HCT116 (cell line): ENCODE measurements at regions not wholly inside any gene's neighbourhood (a gene's known extent, or its start where the extent isn't known, plus 50 kb on each side); places are given as distances from the start of the nearest gene placed in this dataset.

Experiments
- ATAC-seq: fragments of 200-7000 bp; cut with Tn5 transposase; 2 replicates; pipeline ENCODE4 v1.9.1; 2020; ENCODE audit warnings: mild to moderate bottlenecking, moderate library complexity
- BruUV-seq: library from RNA; stranded (reverse); fragments of 400-500 nt; replicated peaks from 2 replicates; lab custom pipeline; 2021; lab: Mats Ljungman, UMichigan
- CTCF ChIA-PET: fragments of 300-600 bp; sonication (Branson Sonifier 250); formaldehyde crosslinking; loops from one replicate; lab custom pipeline; 2021; ENCODE audit warnings: antibody characterized with exemption; lab: Charles Lee
- POLR2A ChIA-PET: fragments of 300-600, 350-600 bp; sonication (Branson Sonifier 250); formaldehyde crosslinking; loops from one replicate; lab custom pipeline; 2021; ENCODE audit warnings: antibody characterized with exemption; lab: Charles Lee
- RAD21 ChIA-PET, 2 experiments: fragments of 300-600 bp; sonication (Branson Sonifier 250); formaldehyde crosslinking; loops; one replicate each; lab custom pipeline; 2023; ENCODE audit warnings: low total read pairs in 2 of 2; ENCODE audit not compliant: uncharacterized antibody in 2 of 2, unreplicated experiment in 2 of 2, low non-redundant PET in 1 of 2; lab: Charles Lee
- DNase-seq: peaks from one replicate; pipeline ENCODE4 v3.0.0-alpha.2; 2010; ENCODE audit warnings: low read depth, low spot score
- H2AFZ ChIP-seq: fragments of 200-600 bp; shearing (Covaris generic), sonication (generic); 2 replicates; pipeline ENCODE4 v1.6.1; 2017; ENCODE audit warnings: low read depth, mixed run types, mixed read lengths, antibody characterized with exemption, low read length; ENCODE audit not compliant: poor library complexity, severe bottlenecking
- H3K27ac ChIP-seq: 2 replicates; pipeline ENCODE4 v1.5.1; 2012; ENCODE audit warnings: low read depth, low read length
- H3K27me3 ChIP-seq: fragments of 200-600 bp; sonication (generic); 2 replicates; pipeline ENCODE4 v1.6.1; 2016; ENCODE audit warnings: mixed run types, low read length, mixed read lengths; ENCODE audit not compliant: insufficient read depth
- H3K36me3 ChIP-seq, 2 experiments: fragments of 200-500 bp in 1 of 2; fragments of 200-600 bp in 1 of 2; sonication (Bioruptor generic) in 1 of 2; sonication (generic) in 1 of 2; 2 replicates each; pipeline versions ENCODE4 v1.5.1 to v1.6.1; 2014 to 2016; ENCODE audit warnings: low read length in 2 of 2, inconsistent platforms in 1 of 2, mixed read lengths in 1 of 2, mixed run types in 1 of 2; ENCODE audit not compliant: insufficient read depth in 2 of 2, control insufficient read depth in 1 of 2
- H3K4me1 ChIP-seq, 2 experiments: fragments of 200-600 bp in 1 of 2; sonication (generic) in 1 of 2; 2 replicates each; pipeline versions ENCODE4 v1.5.1 to v1.6.1; 2012 to 2017; ENCODE audit warnings: low read length in 2 of 2, inconsistent platforms in 1 of 2, mild to moderate bottlenecking in 1 of 2, mixed read lengths in 1 of 2, mixed run types in 1 of 2, moderate library complexity in 1 of 2; ENCODE audit not compliant: insufficient read depth in 2 of 2, control insufficient read depth in 1 of 2
- H3K4me2 ChIP-seq: fragments of 200-600 bp; sonication (generic); 2 replicates; pipeline ENCODE4 v1.6.1; 2017; ENCODE audit warnings: mixed run types, low read length, mixed read lengths
- H3K4me3 ChIP-seq, 2 experiments: fragments of 200-600 bp in 1 of 2; sonication (generic) in 1 of 2; replicated peaks in 1 of 2; 2 replicates each; pipeline ENCODE4 v1.5.1; 2011 to 2016; ENCODE audit warnings: low read length in 2 of 2, control low read depth in 1 of 2, low read depth in 1 of 2, mild to moderate bottlenecking in 1 of 2, mixed read lengths in 1 of 2, mixed run types in 1 of 2
- H3K79me2 ChIP-seq: fragments of 200-600 bp; sonication (generic); 2 replicates; pipeline ENCODE4 v1.6.1; 2017; ENCODE audit warnings: mild to moderate bottlenecking, mixed run types, low read length, moderate library complexity, mixed read lengths; ENCODE audit not compliant: insufficient read depth
- H3K9ac ChIP-seq: fragments of 200-600 bp; sonication (generic); 2 replicates; pipeline ENCODE4 v1.6.1; 2016; ENCODE audit warnings: low read length, mixed read lengths
- H3K9me2 ChIP-seq: fragments of 200-600 bp; sonication (generic), shearing (Covaris generic); 2 replicates; pipeline ENCODE4 v1.6.1; 2017; ENCODE audit warnings: mixed run types, mild to moderate bottlenecking, moderate library complexity; ENCODE audit not compliant: insufficient read depth
- H3K9me3 ChIP-seq, 2 experiments: fragments of 200-500 bp in 1 of 2; fragments of 200-600 bp in 1 of 2; sonication (Bioruptor generic) in 1 of 2; sonication (generic) in 1 of 2; 2 replicates each; pipeline ENCODE4 v1.6.1; 2014 to 2017; ENCODE audit warnings: low read length in 2 of 2, mixed read lengths in 2 of 2, inconsistent platforms in 1 of 2, low read depth in 1 of 2, mild to moderate bottlenecking in 1 of 2, mixed run types in 1 of 2, moderate library complexity in 1 of 2; ENCODE audit not compliant: control insufficient read depth in 1 of 2, insufficient read depth in 1 of 2
- H4K20me1 ChIP-seq: fragments of 200-600 bp; sonication (generic), shearing (Covaris generic); 2 replicates; pipeline ENCODE4 v1.6.1; 2017; ENCODE audit warnings: mixed run types, mild to moderate bottlenecking, moderate library complexity; ENCODE audit not compliant: insufficient read depth
- ATF3 ChIP-seq: IDR thresholded peaks from 2 replicates; pipeline ENCODE4 v1.6.1; 2012
- CBX3 ChIP-seq: IDR thresholded peaks from 2 replicates; pipeline ENCODE4 v1.6.1; 2012; ENCODE audit warnings: low read depth
- ELF1 ChIP-seq: IDR thresholded peaks from 2 replicates; pipeline ENCODE4 v1.6.1; 2012; ENCODE audit warnings: low read depth, borderline replicate concordance
- EZH2phosphoT487 ChIP-seq: fragments of 200-600 bp; IDR thresholded peaks from 2 replicates; pipeline ENCODE4 v1.6.1; 2018; ENCODE audit warnings: antibody characterized with exemption, borderline replicate concordance
- FOSL1 ChIP-seq: IDR thresholded peaks from 2 replicates; pipeline ENCODE4 v1.6.1; 2012; ENCODE audit warnings: low read depth
- JUND ChIP-seq: IDR thresholded peaks from 2 replicates; pipeline ENCODE4 v1.6.1; 2012
- SIN3A ChIP-seq: IDR thresholded peaks from 2 replicates; pipeline ENCODE4 v1.6.1; 2012; ENCODE audit warnings: low read depth
- SP1 ChIP-seq: IDR thresholded peaks from 2 replicates; pipeline ENCODE4 v1.6.1; 2012; ENCODE audit warnings: low read depth
- SRF ChIP-seq: IDR thresholded peaks from 2 replicates; pipeline ENCODE4 v1.6.1; 2012; ENCODE audit warnings: low read depth
- TCF7L2 ChIP-seq: IDR thresholded peaks from 2 replicates; pipeline ENCODE4 v1.7.0; 2011; ENCODE audit warnings: borderline replicate concordance, inconsistent platforms; ENCODE audit not compliant: insufficient read depth, insufficient read length; ENCODE audit errors: extremely low read depth
- YY1 ChIP-seq: IDR thresholded peaks from 2 replicates; pipeline ENCODE4 v1.6.1; 2011; ENCODE audit warnings: low read length, low read depth, moderate library complexity, mild to moderate bottlenecking; ENCODE audit not compliant: insufficient replicate concordance; ENCODE audit errors: extremely low read depth
- ZFX ChIP-seq: fragments of 450-650 bp; IDR thresholded peaks from 2 replicates; pipeline ENCODE4 v1.6.1; 2017
- ZNF274 ChIP-seq: fragments of 200-500 bp; sonication (Bioruptor generic); IDR thresholded peaks from 2 replicates; pipeline ENCODE4 v1.6.1; 2014; ENCODE audit warnings: mild to moderate bottlenecking, low read depth, low read length, inconsistent platforms
- intact Hi-C: fragments of 100-400 bp; cut with micrococcal nuclease; formaldehyde crosslinking; loops from 2 replicates; pipeline ENCODE4 v1.10.0; 2022
- TF ChIP-seq, protein P1 (sequence below): IDR thresholded peaks from 2 replicates; pipeline ENCODE4 v1.6.1; 2012
- TF ChIP-seq, protein P2 (sequence below): IDR thresholded peaks from 2 replicates; pipeline ENCODE4 v1.6.1; 2011; ENCODE audit warnings: mild to moderate bottlenecking, low read length, moderate library complexity; ENCODE audit not compliant: insufficient replicate concordance; ENCODE audit errors: extremely low read depth

DNA sequence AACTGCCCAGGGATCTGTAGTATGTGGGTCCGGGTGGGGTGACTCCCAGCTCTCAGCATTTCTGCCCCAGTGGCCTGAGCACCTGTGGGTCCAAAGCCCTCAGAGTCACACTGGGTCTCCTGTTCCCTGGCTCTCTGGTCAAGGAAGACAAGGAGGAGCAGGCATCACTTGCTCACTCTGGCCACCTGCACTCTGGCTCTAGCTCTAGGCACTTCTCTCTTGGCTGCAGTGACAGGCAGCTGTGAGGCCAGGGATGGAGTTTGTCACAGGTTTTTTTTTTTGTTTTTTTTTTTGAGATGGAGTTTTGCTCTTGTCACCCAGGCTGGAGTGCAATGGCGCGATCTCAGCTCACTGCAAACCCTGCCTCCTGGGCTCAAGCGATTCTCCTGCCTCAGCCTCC lies 84.6 kb downstream of the HS1BP3 start:
- CTCF ChIA-PET: no interaction called here
- H3K4me2 ChIP-seq: no peak overlapping the region
- POLR2A ChIA-PET: interaction anchor here (0.9 kb wide), 1 partner anchor 119 kb away, joined by 4 read pairs; the partner anchor contains the start of gene RHOB
- H3K4me1 ChIP-seq: peaks cover 0 to 12% of the 10 kb centered on the region in 2 experiments; a peak in 1 of 4 replicates
- DNase-seq: no peak
- no peak overlapping the region for H3K27ac ChIP-seq
- ATAC-seq: no peak
- H3K36me3 ChIP-seq: no peaks in the 10 kb centered on the region
- RAD21 ChIA-PET: no interaction called here
- no peak for TF ChIP-seq SP1
- H4K20me1 ChIP-seq: no peaks in the 10 kb centered on the region
- H3K9me3 ChIP-seq: no peaks in the 10 kb centered on the region
- no peak overlapping the region for H3K9ac ChIP-seq
- H3K9me2 ChIP-seq: no peaks in the 10 kb centered on the region
- H2AFZ ChIP-seq: no peak overlapping the region
- H3K4me3 ChIP-seq: no peak overlapping the region
- no peaks in the 10 kb centered on the region for H3K79me2 ChIP-seq
- no peaks in the 10 kb centered on the region for H3K27me3 ChIP-seq
- intact Hi-C loops: no loop called here
- BruUV-seq: no TSS peak

DNA sequence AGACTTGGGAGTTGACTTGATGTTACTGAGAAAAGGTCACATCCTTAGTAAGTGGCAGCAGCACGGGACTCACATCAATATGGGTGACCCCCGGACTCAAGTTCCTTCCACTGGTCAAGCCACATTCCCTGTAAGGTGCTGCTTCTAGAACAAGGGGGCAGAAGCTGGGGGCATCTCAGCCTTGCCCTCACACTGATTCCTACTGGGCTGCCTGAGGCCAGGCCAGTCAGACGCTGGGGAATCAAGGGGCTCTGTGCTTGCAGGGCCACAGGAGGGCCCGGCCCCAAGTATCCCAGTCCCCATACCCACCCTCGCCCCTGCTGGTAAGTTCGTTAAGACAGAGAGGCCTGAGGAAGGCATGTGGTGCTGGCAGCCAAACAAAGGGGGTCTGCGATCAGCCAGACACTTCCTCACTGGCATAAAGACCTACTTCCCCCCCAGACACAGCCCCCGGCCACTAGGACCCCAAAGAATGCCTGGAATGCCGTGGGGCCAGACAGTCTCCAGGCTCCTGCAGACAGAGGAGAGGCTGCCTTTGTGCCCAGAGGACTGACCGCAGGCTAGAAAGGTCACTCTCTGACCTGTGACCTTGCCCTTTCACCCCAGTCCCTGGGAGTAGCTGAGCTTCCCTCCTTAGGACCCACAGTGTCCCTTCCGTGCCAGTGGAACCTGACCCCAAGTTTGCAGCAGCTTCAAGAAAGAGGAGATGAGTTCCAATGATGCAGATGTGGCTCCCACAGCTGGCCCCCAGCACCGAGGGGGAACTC lies 83.6 kb downstream of the HS1BP3 start:
- H3K9me2 ChIP-seq: no peaks in the 10 kb centered on the region
- no peaks in the 10 kb centered on the region for H3K27me3 ChIP-seq
- H3K4me1 ChIP-seq: peaks cover 0 to 12% of the 10 kb centered on the region in 2 experiments; a peak in 1 of 4 replicates
- H2AFZ ChIP-seq: no peak overlapping the region
- BruUV-seq: no TSS peak
- H3K4me2 ChIP-seq: no peak overlapping the region
- H3K9ac ChIP-seq: no peak overlapping the region
- H3K9me3 ChIP-seq: no peaks in the 10 kb centered on the region
- ChIA-PET POLR2A (interaction anchor here (0.9 to 1.5 kb wide), 2 partner anchors 10 to 120 kb away, joined by 3 to 4 read pairs; partner anchors contain the start of gene RHOB), RAD21 (no interaction called here), CTCF (no interaction called here)
- intact Hi-C loops: no loop called here
- TF ChIP-seq, protein P1, sequence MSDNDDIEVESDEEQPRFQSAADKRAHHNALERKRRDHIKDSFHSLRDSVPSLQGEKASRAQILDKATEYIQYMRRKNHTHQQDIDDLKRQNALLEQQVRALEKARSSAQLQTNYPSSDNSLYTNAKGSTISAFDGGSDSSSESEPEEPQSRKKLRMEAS: no peak
- no peak for TF ChIP-seq SRF
- no peak for TF ChIP-seq CBX3
- TF ChIP-seq, protein P2, sequence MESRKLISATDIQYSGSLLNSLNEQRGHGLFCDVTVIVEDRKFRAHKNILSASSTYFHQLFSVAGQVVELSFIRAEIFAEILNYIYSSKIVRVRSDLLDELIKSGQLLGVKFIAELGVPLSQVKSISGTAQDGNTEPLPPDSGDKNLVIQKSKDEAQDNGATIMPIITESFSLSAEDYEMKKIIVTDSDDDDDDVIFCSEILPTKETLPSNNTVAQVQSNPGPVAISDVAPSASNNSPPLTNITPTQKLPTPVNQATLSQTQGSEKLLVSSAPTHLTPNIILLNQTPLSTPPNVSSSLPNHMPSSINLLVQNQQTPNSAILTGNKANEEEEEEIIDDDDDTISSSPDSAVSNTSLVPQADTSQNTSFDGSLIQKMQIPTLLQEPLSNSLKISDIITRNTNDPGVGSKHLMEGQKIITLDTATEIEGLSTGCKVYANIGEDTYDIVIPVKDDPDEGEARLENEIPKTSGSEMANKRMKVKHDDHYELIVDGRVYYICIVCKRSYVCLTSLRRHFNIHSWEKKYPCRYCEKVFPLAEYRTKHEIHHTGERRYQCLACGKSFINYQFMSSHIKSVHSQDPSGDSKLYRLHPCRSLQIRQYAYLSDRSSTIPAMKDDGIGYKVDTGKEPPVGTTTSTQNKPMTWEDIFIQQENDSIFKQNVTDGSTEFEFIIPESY: no peak
- TF ChIP-seq SIN3A: no peak
- no peak for TF ChIP-seq EZH2phosphoT487
- TF ChIP-seq ELF1: no peak
- TF ChIP-seq JUND: no peak
- TF ChIP-seq ATF3: no peak
- no peak for TF ChIP-seq ZFX
- no peak for TF ChIP-seq ZNF274
- no peak for TF ChIP-seq TCF7L2
- no peak for TF ChIP-seq FOSL1
- no peak for TF ChIP-seq SP1
- TF ChIP-seq YY1: no peak
- no peak overlapping the region for H3K4me3 ChIP-seq
- no peaks in the 10 kb centered on the region for H3K36me3 ChIP-seq
- H3K27ac ChIP-seq: no peak overlapping the region
- no peak for ATAC-seq
- H4K20me1 ChIP-seq: no peaks in the 10 kb centered on the region
- no peaks in the 10 kb centered on the region for H3K79me2 ChIP-seq
- DNase-seq: no peak
